WERI-Rb-1 (cell line): ENCODE measurements at regions not wholly inside any gene's neighbourhood (a gene's known extent, or its start where the extent isn't known, plus 50 kb on each side); places are given as distances from the start of the nearest gene placed in this dataset.
"Not testable (repeated sequence)": the region's sequence is repeated elsewhere in the genome, so short reads cannot be mapped to it uniquely, and the experiment has no call there.

ENCODE experiments used
- DNase-seq: peaks from one replicate; pipeline ENCODE4 v3.0.0-alpha.2; 2020
- H3K27ac ChIP-seq: fragments of 250-450 bp; sonication (Bioruptor Pico); 2 replicates; pipeline ENCODE4 v1.5.1; 2020; ENCODE audit warnings: mild to moderate bottlenecking, moderate library complexity
- H3K27me3 ChIP-seq: fragments of 250-450 bp; sonication (Bioruptor Pico); 2 replicates; pipeline ENCODE4 v1.5.1; 2021; ENCODE audit warnings: mild to moderate bottlenecking, low read depth, moderate library complexity; ENCODE audit not compliant: insufficient read depth, severe bottlenecking
- H3K36me3 ChIP-seq: fragments of 250-450 bp; sonication (Bioruptor Pico); 2 replicates; pipeline ENCODE4 v1.5.1; 2020; ENCODE audit warnings: mild to moderate bottlenecking, moderate library complexity
- H3K4me3 ChIP-seq: 2 replicates; pipeline ENCODE4 v1.5.1; 2011; ENCODE audit warnings: low read depth, mild to moderate bottlenecking, control low read depth, low read length
- H3K9me3 ChIP-seq: fragments of 250-450 bp; sonication (Bioruptor Pico); 2 replicates; pipeline ENCODE4 v1.5.1; 2021; ENCODE audit warnings: mild to moderate bottlenecking, moderate library complexity; ENCODE audit not compliant: severe bottlenecking
- CTCF ChIP-seq: IDR thresholded peaks from 2 replicates; pipeline ENCODE4 v1.5.1; 2011; ENCODE audit warnings: low read depth, mild to moderate bottlenecking, control low read depth, inconsistent platforms, low read length

DNA sequence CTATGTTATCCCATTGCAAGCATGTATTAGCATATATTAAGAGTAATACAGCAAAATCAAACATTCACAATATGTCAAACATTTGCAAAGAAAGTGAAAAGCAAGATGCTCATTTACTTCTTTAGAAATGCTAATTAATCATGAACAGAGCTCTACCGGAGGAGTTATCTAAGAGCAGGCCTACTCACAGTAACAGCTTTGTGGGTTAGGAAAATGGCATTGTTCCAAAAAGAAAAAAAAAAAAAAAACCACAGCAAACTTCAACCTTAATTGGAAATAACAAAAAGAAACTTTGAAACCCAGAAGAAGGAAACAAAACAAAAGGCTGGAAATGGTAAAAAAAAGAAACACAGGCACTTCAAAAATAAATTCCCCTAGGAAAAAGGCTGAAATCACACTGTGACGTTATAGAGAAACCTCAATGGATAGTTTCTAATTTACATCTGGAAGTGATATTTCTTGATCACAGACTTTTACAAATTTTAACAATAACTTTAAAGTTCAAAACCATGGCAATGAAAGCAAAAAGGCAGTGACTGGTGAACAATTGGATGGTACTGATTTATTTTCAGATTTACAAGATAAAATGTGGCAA lies 1236.8 kb upstream of the SPRY2 start:
- no peak for TF ChIP-seq CTCF
- no peaks in the 10 kb centered on the region for H3K36me3 ChIP-seq
- H3K27me3 ChIP-seq, result no peaks in the 10 kb centered on the region
- no peak overlapping the region for H3K27ac ChIP-seq
- H3K9me3 ChIP-seq, result no peaks in the 10 kb centered on the region
- H3K4me3 ChIP-seq, result no peak overlapping the region
- DNase-seq, result no peak

DNA sequence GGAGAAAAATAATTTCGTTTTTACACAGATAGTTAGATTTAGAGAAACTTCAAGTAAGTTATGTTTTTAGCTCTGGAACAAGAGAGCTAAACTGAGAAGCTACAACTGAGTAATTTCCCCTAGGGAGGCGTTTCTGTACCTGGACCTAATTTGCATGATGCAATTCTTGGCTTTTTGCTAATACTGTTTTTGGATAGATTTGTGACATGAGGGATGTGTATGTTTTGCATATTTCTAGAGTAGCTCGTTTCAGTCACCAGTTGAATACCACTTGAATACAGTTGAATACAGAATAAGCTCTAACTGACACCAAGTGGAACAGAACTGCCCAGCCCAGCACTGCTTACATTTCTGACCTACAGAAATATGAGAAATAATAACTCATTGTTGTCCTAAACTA lies 1227.9 kb upstream of the SPRY2 start:
- no peaks in the 10 kb centered on the region for H3K36me3 ChIP-seq
- H3K27ac ChIP-seq, result no peak overlapping the region
- TF ChIP-seq CTCF, result no peak
- no peaks in the 10 kb centered on the region for H3K27me3 ChIP-seq
- DNase-seq, result no peak
- no peak overlapping the region for H3K4me3 ChIP-seq
- H3K9me3 ChIP-seq, result no peaks in the 10 kb centered on the region

DNA sequence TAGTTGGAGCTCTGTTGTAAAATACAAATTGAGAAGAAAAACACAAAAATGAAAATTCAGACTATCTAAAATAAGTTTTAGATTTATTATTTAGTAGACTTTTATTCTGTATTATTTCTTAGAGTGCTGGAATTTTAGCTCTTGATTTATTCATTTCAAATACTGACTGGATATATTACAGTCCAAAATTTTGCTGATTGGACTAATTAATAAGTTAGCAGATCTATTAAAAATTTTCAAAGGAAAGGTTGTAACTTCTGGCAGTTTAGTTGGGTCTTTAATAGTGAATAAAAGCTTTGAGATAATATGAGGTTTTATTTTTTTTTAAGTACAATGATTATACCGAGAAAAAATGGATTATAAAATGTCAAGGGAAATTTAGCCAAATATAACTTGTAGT lies 1224.9 kb upstream of the SPRY2 start:
- no peak for DNase-seq
- Histone ChIP-seq H3K27me3 (no peaks in the 10 kb centered on the region), H3K4me3 (no peak overlapping the region), H3K27ac (no peak overlapping the region), H3K9me3 (no peaks in the 10 kb centered on the region), H3K36me3 (no peaks in the 10 kb centered on the region)
- no peak for TF ChIP-seq CTCF

DNA sequence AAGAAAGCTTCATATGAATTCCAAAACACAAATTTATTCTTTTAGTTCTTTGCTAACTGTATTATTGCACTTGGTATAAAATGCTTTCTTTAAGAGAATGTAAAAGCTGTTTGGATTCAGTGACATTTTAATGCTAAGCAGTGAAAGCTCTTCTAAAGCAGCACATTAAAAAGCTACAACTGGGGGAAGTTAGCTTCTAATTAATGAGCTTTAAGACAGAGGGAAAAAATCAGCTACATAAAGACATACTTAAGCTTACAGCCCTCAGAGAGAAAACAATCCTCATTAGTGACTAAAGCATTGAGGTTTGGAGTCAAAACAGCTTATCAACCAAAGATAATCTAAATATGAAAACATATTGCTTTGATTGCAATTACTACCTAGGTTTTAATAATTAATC lies 1222.2 kb upstream of the SPRY2 start:
- H3K36me3 ChIP-seq, result no peaks in the 10 kb centered on the region
- H3K27ac ChIP-seq, result no peak overlapping the region
- H3K27me3 ChIP-seq, result no peaks in the 10 kb centered on the region
- no peak for DNase-seq
- no peak overlapping the region for H3K4me3 ChIP-seq
- no peak for TF ChIP-seq CTCF
- H3K9me3 ChIP-seq, result no peaks in the 10 kb centered on the region

- no peak for DNase-seq
- TF ChIP-seq CTCF, result no peak
- H3K27me3 ChIP-seq, result no peaks in the 10 kb centered on the region
- H3K4me3 ChIP-seq, result no peak overlapping the region
- H3K9me3 ChIP-seq, result no peaks in the 10 kb centered on the region
- no peaks in the 10 kb centered on the region for H3K36me3 ChIP-seq
- H3K27ac ChIP-seq, result no peak overlapping the region
Observed at GRCh38 chr13:81562598-81562997, 1221.7 kb upstream of the SPRY2 start.

DNA sequence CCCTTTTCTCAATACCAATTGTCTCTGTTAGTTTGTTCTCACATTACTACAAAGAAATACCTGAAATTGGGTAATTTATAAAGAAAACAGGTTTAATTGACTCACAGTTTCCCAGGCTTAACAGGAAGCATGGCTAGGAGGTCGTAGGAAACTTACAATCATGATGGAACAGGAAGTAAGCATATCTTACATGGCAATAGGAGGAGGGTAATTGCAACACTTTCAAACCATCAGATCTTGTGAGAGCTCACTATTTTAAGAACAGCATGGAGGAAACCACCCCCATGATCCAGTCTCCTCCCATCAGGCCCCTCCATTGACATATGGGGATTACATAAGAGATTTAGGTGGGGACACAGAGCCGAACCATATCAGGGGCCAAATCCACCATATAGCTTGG lies 1210.1 kb upstream of the SPRY2 start:
- TF ChIP-seq CTCF, result no peak
- H3K27me3 ChIP-seq, result no peaks in the 10 kb centered on the region
- H3K4me3 ChIP-seq, result no peak overlapping the region
- no peaks in the 10 kb centered on the region for H3K36me3 ChIP-seq
- no peak overlapping the region for H3K27ac ChIP-seq
- no peaks in the 10 kb centered on the region for H3K9me3 ChIP-seq
- no peak for DNase-seq

- not testable (repeated sequence) for H3K36me3 ChIP-seq, H3K27me3 ChIP-seq, H3K27ac ChIP-seq, H3K9me3 ChIP-seq, H3K4me3 ChIP-seq, DNase-seq
Observed at GRCh38 chr13:81546294-81546693, 1205.4 kb upstream of the SPRY2 start.
